ENCODE measurements at regions not wholly inside any gene's neighbourhood (a gene's known extent, or its start where the extent isn't known, plus 50 kb on each side); places are given as distances from the start of the nearest gene placed in this dataset.

DNA sequence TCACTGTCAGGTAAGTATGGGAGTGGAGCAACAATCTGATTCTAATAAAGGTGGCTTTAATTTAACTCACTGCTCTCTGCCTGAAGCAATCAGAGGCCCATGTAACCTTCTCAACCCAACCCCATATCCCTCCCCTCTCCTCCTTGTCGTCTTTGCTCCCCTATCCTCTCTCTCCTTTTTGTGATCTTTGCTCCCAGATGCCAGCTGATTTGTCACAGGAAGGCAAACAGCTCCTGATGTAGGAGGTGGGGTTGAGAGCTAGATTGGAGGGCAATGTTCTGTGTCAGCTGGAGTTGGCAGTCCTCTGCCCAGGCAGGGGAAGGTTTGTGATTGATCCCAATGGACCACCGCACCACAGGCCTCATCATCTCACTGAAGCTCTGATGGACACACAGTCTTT is 101.4 kb upstream of the PIK3CG start:
- no peak for DNase-seq (ENCODE audit: low read depth)
- H3K4me3 ChIP-seq (ENCODE audit: control insufficient read depth, low read depth, low read length): no peak overlapping the region
- TF ChIP-seq, protein P1, sequence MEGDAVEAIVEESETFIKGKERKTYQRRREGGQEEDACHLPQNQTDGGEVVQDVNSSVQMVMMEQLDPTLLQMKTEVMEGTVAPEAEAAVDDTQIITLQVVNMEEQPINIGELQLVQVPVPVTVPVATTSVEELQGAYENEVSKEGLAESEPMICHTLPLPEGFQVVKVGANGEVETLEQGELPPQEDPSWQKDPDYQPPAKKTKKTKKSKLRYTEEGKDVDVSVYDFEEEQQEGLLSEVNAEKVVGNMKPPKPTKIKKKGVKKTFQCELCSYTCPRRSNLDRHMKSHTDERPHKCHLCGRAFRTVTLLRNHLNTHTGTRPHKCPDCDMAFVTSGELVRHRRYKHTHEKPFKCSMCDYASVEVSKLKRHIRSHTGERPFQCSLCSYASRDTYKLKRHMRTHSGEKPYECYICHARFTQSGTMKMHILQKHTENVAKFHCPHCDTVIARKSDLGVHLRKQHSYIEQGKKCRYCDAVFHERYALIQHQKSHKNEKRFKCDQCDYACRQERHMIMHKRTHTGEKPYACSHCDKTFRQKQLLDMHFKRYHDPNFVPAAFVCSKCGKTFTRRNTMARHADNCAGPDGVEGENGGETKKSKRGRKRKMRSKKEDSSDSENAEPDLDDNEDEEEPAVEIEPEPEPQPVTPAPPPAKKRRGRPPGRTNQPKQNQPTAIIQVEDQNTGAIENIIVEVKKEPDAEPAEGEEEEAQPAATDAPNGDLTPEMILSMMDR (conservative IDR thresholded peaks at IDR 0.05; ENCODE audit: control insufficient read depth, insufficient read depth, low read depth, low read length): no peak

GRCh38 chr7:106765727-106766355 is 99.2 kb upstream of the PIK3CG start:
- TF ChIP-seq, protein P1 (conservative IDR thresholded peaks at IDR 0.05; ENCODE audit: control insufficient read depth, insufficient read depth, low read depth, low read length): no peak
- no peak overlapping the region for H3K4me3 ChIP-seq (ENCODE audit: control insufficient read depth, low read depth, low read length)
- DNase-seq (ENCODE audit: low read depth): no peak

DNA sequence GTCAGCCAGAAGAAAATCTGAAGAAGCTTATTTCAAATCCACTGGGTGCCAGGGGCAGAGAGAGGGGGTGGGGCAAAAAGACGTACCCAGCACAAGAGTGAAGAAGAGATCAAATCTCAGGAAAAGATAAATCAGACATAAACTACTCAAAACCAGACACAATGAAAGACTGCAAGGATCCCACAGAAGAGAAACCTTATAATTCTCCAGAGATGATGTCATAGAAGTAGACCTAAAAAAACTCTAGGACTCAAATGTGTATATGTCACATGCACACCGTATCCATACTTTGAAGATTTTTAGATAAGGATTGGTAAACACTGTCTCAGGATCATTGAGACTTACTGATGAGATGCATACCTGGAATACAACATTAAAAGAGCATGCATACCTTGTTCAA is 98.5 kb upstream of the PIK3CG start:
- H3K4me3 ChIP-seq (ENCODE audit: control insufficient read depth, low read depth, low read length): no peak overlapping the region
- no peak for DNase-seq (ENCODE audit: low read depth)
- TF ChIP-seq, protein P1 (conservative IDR thresholded peaks at IDR 0.05; ENCODE audit: control insufficient read depth, insufficient read depth, low read depth, low read length): no peak

DNA sequence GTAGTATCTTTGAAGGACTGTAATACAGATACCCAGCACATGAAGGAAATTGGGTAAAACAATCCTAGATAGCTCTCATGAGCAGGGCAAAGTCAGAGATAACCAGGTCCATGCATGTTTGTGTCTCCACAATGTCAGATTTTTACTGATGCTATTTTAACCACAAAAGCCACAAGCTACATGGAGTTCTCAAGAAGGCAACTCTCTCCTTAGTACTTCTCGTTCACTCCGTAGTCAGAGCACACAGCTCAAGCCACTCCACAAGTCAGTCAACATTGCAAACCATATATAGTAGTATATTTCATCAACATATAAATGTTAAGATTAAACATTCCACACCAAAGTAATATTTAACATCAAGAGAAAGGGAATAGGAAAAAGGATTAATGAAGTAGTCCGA is 98.0 kb upstream of the PIK3CG start:
- peak; percentile 16 for DNase-seq (ENCODE audit: low read depth)
- H3K4me3 ChIP-seq (ENCODE audit: control insufficient read depth, low read depth, low read length): no peak overlapping the region
- TF ChIP-seq, protein P1 (conservative IDR thresholded peaks at IDR 0.05; ENCODE audit: control insufficient read depth, insufficient read depth, low read depth, low read length): no peak

DNA sequence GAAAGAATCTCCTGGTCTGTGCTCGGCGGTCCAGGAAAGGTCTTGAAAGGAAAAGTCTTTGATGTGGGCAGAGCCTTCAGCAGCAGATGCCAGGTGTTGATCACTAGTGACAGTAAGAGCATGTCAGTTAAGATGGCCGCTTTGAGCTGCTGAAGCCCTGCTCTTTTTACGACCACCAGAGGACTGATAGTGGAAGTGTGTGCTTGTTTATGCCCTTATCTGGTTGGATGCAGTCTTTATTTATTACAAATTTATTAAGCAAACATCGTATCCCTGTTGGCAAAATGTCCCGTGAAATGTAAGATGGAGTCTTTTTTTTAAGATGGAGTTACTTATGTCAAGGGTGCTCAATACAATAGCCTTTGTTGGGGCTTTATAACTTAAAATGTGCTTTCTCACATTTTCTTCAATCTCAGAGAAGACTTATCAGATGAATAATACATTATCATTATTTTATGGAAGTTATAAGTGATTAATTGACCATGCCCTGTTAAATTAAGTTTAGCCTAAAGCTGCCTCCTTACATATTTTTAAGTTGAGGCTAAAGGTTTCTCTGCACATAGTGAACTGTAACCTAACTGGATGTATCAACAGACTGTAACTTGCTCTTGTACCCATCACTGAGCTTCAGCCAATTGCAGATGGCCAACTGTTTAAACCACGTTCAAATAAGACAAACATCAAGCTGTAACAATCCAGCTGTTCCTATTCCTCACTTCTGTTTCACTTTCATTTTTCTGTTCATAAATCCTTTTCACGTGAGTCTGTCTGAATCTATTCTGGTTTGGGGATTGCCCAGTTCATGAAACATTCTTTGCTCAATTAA is 97.4 kb upstream of the PIK3CG start:
- TF ChIP-seq, protein P1 (conservative IDR thresholded peaks at IDR 0.05; ENCODE audit: control insufficient read depth, insufficient read depth, low read depth, low read length): no peak
- DNase-seq (ENCODE audit: low read depth): peak; percentile 52
- H3K4me3 ChIP-seq (ENCODE audit: control insufficient read depth, low read depth, low read length): no peak overlapping the region

DNA sequence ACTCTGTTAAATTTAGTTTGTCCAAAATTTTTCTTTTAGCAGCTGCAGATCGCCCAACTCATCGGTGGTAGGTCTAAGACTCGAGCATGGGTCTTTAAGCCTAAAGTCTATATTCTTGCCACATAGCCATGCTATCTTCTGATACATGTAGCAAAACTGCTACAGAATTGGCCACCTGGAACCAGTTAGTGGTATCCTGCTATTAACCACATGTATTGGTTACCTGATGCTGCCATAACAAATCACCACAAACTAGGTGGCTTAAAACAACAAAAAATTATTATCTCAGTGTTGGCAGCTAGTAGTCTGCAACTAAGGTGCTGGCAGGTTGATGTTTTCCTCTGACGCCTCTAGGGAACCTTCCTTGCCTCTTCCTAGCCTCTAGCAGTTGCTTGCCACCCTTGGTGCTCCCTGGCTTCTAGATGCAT is 96.7 kb upstream of the PIK3CG start:
- no peak overlapping the region for H3K4me3 ChIP-seq (ENCODE audit: control insufficient read depth, low read depth, low read length)
- TF ChIP-seq, protein P1 (conservative IDR thresholded peaks at IDR 0.05; ENCODE audit: control insufficient read depth, insufficient read depth, low read depth, low read length): no peak
- DNase-seq (ENCODE audit: low read depth): peak; percentile 36
